ENCODE measurements at regions not wholly inside any gene's neighbourhood (a gene's known extent, or its start where the extent isn't known, plus 50 kb on each side); places are given as distances from the start of the nearest gene placed in this dataset.

- TF ChIP-seq, protein P1, sequence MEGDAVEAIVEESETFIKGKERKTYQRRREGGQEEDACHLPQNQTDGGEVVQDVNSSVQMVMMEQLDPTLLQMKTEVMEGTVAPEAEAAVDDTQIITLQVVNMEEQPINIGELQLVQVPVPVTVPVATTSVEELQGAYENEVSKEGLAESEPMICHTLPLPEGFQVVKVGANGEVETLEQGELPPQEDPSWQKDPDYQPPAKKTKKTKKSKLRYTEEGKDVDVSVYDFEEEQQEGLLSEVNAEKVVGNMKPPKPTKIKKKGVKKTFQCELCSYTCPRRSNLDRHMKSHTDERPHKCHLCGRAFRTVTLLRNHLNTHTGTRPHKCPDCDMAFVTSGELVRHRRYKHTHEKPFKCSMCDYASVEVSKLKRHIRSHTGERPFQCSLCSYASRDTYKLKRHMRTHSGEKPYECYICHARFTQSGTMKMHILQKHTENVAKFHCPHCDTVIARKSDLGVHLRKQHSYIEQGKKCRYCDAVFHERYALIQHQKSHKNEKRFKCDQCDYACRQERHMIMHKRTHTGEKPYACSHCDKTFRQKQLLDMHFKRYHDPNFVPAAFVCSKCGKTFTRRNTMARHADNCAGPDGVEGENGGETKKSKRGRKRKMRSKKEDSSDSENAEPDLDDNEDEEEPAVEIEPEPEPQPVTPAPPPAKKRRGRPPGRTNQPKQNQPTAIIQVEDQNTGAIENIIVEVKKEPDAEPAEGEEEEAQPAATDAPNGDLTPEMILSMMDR (IDR thresholded peaks at IDR 0.05), result no peak
- no peak for TF ChIP-seq CEBPB (IDR thresholded peaks at IDR 0.05)
- TF ChIP-seq RAD21 (conservative IDR thresholded peaks at IDR 0.05 in 1 of 2, IDR thresholded peaks at IDR 0.05 in 1 of 2), result no peak
- no peak for TF ChIP-seq JUN (IDR thresholded peaks at IDR 0.05)
- no peak for TF ChIP-seq POLR2A (IDR thresholded peaks at IDR 0.05; ENCODE audit: low read length)
- TF ChIP-seq POLR2AphosphoS2 (conservative IDR thresholded peaks at IDR 0.05; ENCODE audit: low read length), result no peak
- no peak for TF ChIP-seq REST (IDR thresholded peaks at IDR 0.05)
- no peak for TF ChIP-seq RFX5 (IDR thresholded peaks at IDR 0.05)
- TF ChIP-seq, protein P2, sequence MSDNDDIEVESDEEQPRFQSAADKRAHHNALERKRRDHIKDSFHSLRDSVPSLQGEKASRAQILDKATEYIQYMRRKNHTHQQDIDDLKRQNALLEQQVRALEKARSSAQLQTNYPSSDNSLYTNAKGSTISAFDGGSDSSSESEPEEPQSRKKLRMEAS (IDR thresholded peaks at IDR 0.05), result no peak
- no peak for TF ChIP-seq HEYL (CRISPR knock-in tag; IDR thresholded peaks at IDR 0.05)
- no peak for TF ChIP-seq MYC (IDR thresholded peaks at IDR 0.05; ENCODE audit: borderline replicate concordance, low read length)
- no peak for TF ChIP-seq ZNF302 (CRISPR knock-in tag; IDR thresholded peaks at IDR 0.05)
- TF ChIP-seq NFE2L2 (conservative IDR thresholded peaks at IDR 0.05; ENCODE audit: low read length), result no peak
Measured at GRCh38 chr12:114760151-114760877, 76.3 kb upstream of the TBX3 start.

All from A549 (cell line).